GM12878 (cell line): ENCODE measurements at regions not wholly inside any gene's neighbourhood (a gene's known extent, or its start where the extent isn't known, plus 50 kb on each side); places are given as distances from the start of the nearest gene placed in this dataset.

Experiments
- ATAC-seq: fragments of 200-7000 bp; cut with Tn5 transposase; 3 replicates; pipeline ENCODE4 v1.9.1; 2020; ENCODE audit warnings: mild to moderate bottlenecking, moderate library complexity
- BruUV-seq: library from RNA; stranded (reverse); fragments of 400-500 nt; replicated peaks from 2 replicates; lab custom pipeline; 2021; lab: Mats Ljungman, UMichigan
- CTCF ChIA-PET: fragments of 300-600 bp; sonication (Branson Sonifier 250); formaldehyde crosslinking; extraction: SDS; loops from one replicate; lab custom pipeline; 2021; ENCODE audit warnings: inconsistent platforms; lab: Yijun Ruan, JAX
- POLR2A ChIA-PET: fragments of 350-600 bp; formaldehyde crosslinking; extraction: SDS; loops from one replicate; lab custom pipeline; 2021; ENCODE audit warnings: inconsistent platforms; lab: Charles Lee
- RAD21 ChIA-PET: fragments of 300-600 bp; sonication (Branson Sonifier 250); formaldehyde crosslinking; loops from one replicate; lab custom pipeline; 2023; ENCODE audit warnings: antibody characterized with exemption; ENCODE audit not compliant: unreplicated experiment; lab: Charles Lee
- SMC1A ChIA-PET: fragments of 300-600 bp; sonication (Branson Sonifier 250); formaldehyde crosslinking; loops from one replicate; lab custom pipeline; 2023; ENCODE audit not compliant: unreplicated experiment, uncharacterized antibody; lab: Charles Lee
- DNase-seq: peaks from one replicate; pipeline ENCODE4 v3.0.0-alpha.2; 2011; ENCODE audit warnings: low read depth, low spot score
- FAIRE-seq: peaks from 3 replicates; lab custom pipeline; 2011; peaks lifted over from hg19 to GRCh38; lab: Jason Lieb, UNC
- H2AFZ ChIP-seq: 2 replicates; pipeline ENCODE4 v1.6.0; 2011; ENCODE audit warnings: low read depth, low read length, control low read depth; ENCODE audit not compliant: control insufficient read depth
- H3K27ac ChIP-seq: 2 replicates; pipeline ENCODE4 v1.5.1; 2011; ENCODE audit warnings: control low read depth; ENCODE audit not compliant: control insufficient read depth, insufficient read depth
- H3K27me3 ChIP-seq, 2 experiments: replicated peaks in 1 of 2; 2 replicates each; pipeline versions ENCODE4 v1.6.0 to v1.6.1; 2011; ENCODE audit warnings: low read length in 1 of 2; ENCODE audit not compliant: control insufficient read depth in 2 of 2, insufficient read depth in 2 of 2
- H3K36me3 ChIP-seq, 2 experiments: 2 replicates each; pipeline ENCODE4 v1.5.1; 2011; ENCODE audit warnings: low read length in 1 of 2; ENCODE audit not compliant: control insufficient read depth in 2 of 2, insufficient read depth in 2 of 2
- H3K4me1 ChIP-seq: 2 replicates; pipeline ENCODE4 v1.6.1; 2011; ENCODE audit warnings: mild to moderate bottlenecking, low read length, moderate library complexity, mixed read lengths; ENCODE audit not compliant: control insufficient read depth, insufficient read depth
- H3K4me2 ChIP-seq: 2 replicates; pipeline ENCODE4 v1.6.0; 2011; ENCODE audit warnings: control low read depth; ENCODE audit not compliant: control insufficient read depth, insufficient read depth
- H3K4me3 ChIP-seq: fragments of 200-600 bp; sonication (generic); 2 replicates; pipeline ENCODE4 v1.5.1; 2016
- H3K79me2 ChIP-seq: 2 replicates; pipeline ENCODE4 v1.6.0; 2011; ENCODE audit warnings: low read length; ENCODE audit not compliant: control insufficient read depth, insufficient read depth
- H3K9ac ChIP-seq: 2 replicates; pipeline ENCODE4 v1.8.0; 2011; ENCODE audit warnings: low read length, control low read depth, mixed read lengths; ENCODE audit not compliant: control insufficient read depth, insufficient read depth
- H3K9me3 ChIP-seq: replicated peaks from 3 replicates; pipeline ENCODE4 v1.5.1; 2011; ENCODE audit warnings: mild to moderate bottlenecking, low read length; ENCODE audit not compliant: control insufficient read depth, insufficient read depth
- H4K20me1 ChIP-seq: 2 replicates; pipeline ENCODE4 v1.6.0; 2011; ENCODE audit not compliant: control insufficient read depth, insufficient read depth
- CHD2 ChIP-seq: IDR thresholded peaks from 2 replicates; pipeline ENCODE4 v1.6.1; 2011; ENCODE audit warnings: low read depth, low read length, improper control_type of control experiment, borderline replicate concordance
- E4F1 ChIP-seq: fragments of 450-650 bp; IDR thresholded peaks from 2 replicates; pipeline ENCODE4 v1.6.1; 2018; ENCODE audit warnings: borderline replicate concordance, mild to moderate bottlenecking; ENCODE audit not compliant: partially characterized antibody
- EZH2 ChIP-seq: IDR thresholded peaks from 2 replicates; pipeline ENCODE4 v1.6.1; 2012; ENCODE audit warnings: low read depth, mild to moderate bottlenecking, control low read depth, inconsistent platforms, low read length, borderline replicate concordance; ENCODE audit not compliant: control insufficient read depth
- HDAC6 ChIP-seq: fragments of 200-600 bp; sonication (generic); IDR thresholded peaks from one replicate; pipeline ENCODE4 v1.8.0; 2017; ENCODE audit warnings: antibody characterized with exemption; ENCODE audit not compliant: unreplicated experiment
- KDM1A ChIP-seq: fragments of 200-600 bp; sonication (generic); IDR thresholded peaks from 2 replicates; pipeline ENCODE4 v1.6.1; 2016; ENCODE audit warnings: borderline replicate concordance
- MEF2B ChIP-seq: fragments of 450-650 bp; IDR thresholded peaks from 2 replicates; pipeline ENCODE4 v1.6.1; 2018; ENCODE audit warnings: mild to moderate bottlenecking, moderate library complexity; ENCODE audit not compliant: partially characterized antibody, poor library complexity, severe bottlenecking
- NBN ChIP-seq: fragments of 450-650 bp; IDR thresholded peaks from 2 replicates; pipeline ENCODE4 v1.6.1; 2016
- NR2C2 ChIP-seq: IDR thresholded peaks from 2 replicates; pipeline ENCODE4 v1.6.1; 2011; ENCODE audit warnings: borderline replicate concordance, low read depth; ENCODE audit not compliant: control insufficient read depth, insufficient read length
- PML ChIP-seq: IDR thresholded peaks from 2 replicates; pipeline ENCODE4 v1.6.1; 2012; ENCODE audit warnings: low read length, inconsistent platforms
- RBBP5 ChIP-seq: fragments of 200-600 bp; sonication (generic); conservative IDR thresholded peaks from 2 replicates; pipeline ENCODE4 v1.6.1; 2016
- RCOR1 ChIP-seq: conservative IDR thresholded peaks from 2 replicates; pipeline ENCODE4 v1.6.1; 2012; ENCODE audit warnings: low read depth, low read length, improper control_type of control experiment
- TAF1 ChIP-seq: IDR thresholded peaks from 2 replicates; pipeline ENCODE4 v1.6.1; 2011; ENCODE audit warnings: mild to moderate bottlenecking, low read depth, low read length, borderline replicate concordance
- YBX1 ChIP-seq: fragments of 450-650 bp; IDR thresholded peaks from 2 replicates; pipeline ENCODE4 v1.6.1; 2016; ENCODE audit warnings: antibody characterized with exemption
- ZBED1 ChIP-seq: IDR thresholded peaks from 2 replicates; pipeline ENCODE4 v1.6.1; 2016; ENCODE audit warnings: borderline replicate concordance
- ZBTB4 ChIP-seq: fragments of 450-650 bp; formaldehyde crosslinking; IDR thresholded peaks from 2 replicates; pipeline ENCODE4 v1.4.0; 2022; ENCODE audit warnings: mild to moderate bottlenecking, moderate library complexity
- ZNF384 ChIP-seq: IDR thresholded peaks from 2 replicates; pipeline ENCODE4 v1.6.1; 2012; ENCODE audit warnings: low read depth, mild to moderate bottlenecking, low read length, improper control_type of control experiment, borderline replicate concordance
- WGBS: methylation state at CpG from one replicate; pipeline ENCODE4 v1.1.6; 2016; ENCODE audit warnings: low lambda C conversion rate; ENCODE audit not compliant: insufficient replicate concordance, insufficient coverage; ENCODE audit errors: missing lambda C conversion rate; 5-methylcytosine and 5-hydroxymethylcytosine counted together
- in situ Hi-C: fragments of 300-500 bp; cut with MboI; formaldehyde crosslinking; loops from 9 replicates; pipeline ENCODE4 v1.14.3; 2018; ENCODE audit warnings: mixed read lengths
- intact Hi-C: fragments of 100-400 bp; cut with micrococcal nuclease; formaldehyde crosslinking; loops from one replicate; pipeline ENCODE4 v1.14.2; 2022; ENCODE audit not compliant: unreplicated experiment

GRCh38 chrX:38902972-38903492 lies 101.8 kb downstream of the MID1IP1 start:
- no peak overlapping the region for H3K4me3 ChIP-seq
- 39% methylated on average over 13 of the region's 13 CpGs for WGBS
- TF ChIP-seq RBBP5 = no peak
- no peak for TF ChIP-seq NR2C2
- TF ChIP-seq ZBED1 = no peak
- no peak for TF ChIP-seq ZBTB4 (CRISPR knock-in tag)
- no peak for TF ChIP-seq PML
- no peak for TF ChIP-seq HDAC6
- TF ChIP-seq KDM1A = no peak
- TF ChIP-seq MEF2B = no peak
- TF ChIP-seq TAF1 = no peak
- no peak for TF ChIP-seq ZNF384
- no peak for TF ChIP-seq CHD2
- no peak for TF ChIP-seq YBX1
- no peak for TF ChIP-seq NBN
- no peak for TF ChIP-seq RCOR1
- TF ChIP-seq EZH2 = no peak
- no peak for TF ChIP-seq E4F1
- ChIA-PET POLR2A (no interaction called here), RAD21 (no interaction called here), SMC1A (no interaction called here), CTCF (no interaction called here)
- no peak overlapping the region for H3K27ac ChIP-seq
- no peak overlapping the region for H3K4me2 ChIP-seq
- in situ Hi-C loops = no loop called here
- H4K20me1 ChIP-seq = no peaks in the 10 kb centered on the region
- no peaks in the 10 kb centered on the region for H3K27me3 ChIP-seq
- no peak for ATAC-seq
- FAIRE-seq = no peak
- no peak overlapping the region for H3K9ac ChIP-seq
- H2AFZ ChIP-seq = no peak overlapping the region
- H3K79me2 ChIP-seq = no peaks in the 10 kb centered on the region
- no peaks in the 10 kb centered on the region for H3K36me3 ChIP-seq
- intact Hi-C loops = no loop called here
- H3K9me3 ChIP-seq = no peaks in the 10 kb centered on the region
- no TSS peak for BruUV-seq
- DNase-seq = no peak
- peaks cover 11% of the 10 kb centered on the region for H3K4me1 ChIP-seq
